A549 (cell line): ENCODE measurements at regions not wholly inside any gene's neighbourhood (a gene's known extent, or its start where the extent isn't known, plus 50 kb on each side); places are given as distances from the start of the nearest gene placed in this dataset.
A peak's percentile ranks its signal among the peaks of the same experiment; 100 is the strongest.

ENCODE experiments used
- ATAC-seq, 2 experiments: fragments of 200-7000 bp in 1 of 2; fragments of >200 bp in 1 of 2; cut with Nextera tagmentation in 1 of 2; cut with Tn5 transposase in 1 of 2; 3 replicates each; pipeline versions ENCODE4 v1.8.0 to v1.9.1; 2018 to 2020; ENCODE audit warnings: mild to moderate bottlenecking in 1 of 2, moderate library complexity in 1 of 2
- CTCF ChIA-PET: fragments of 300-600 bp; sonication (Branson Sonifier 250); formaldehyde crosslinking; extraction: SDS; loops from one replicate; lab custom pipeline; 2021; ENCODE audit warnings: antibody characterized with exemption, inconsistent platforms; lab: Yijun Ruan, JAX
- POLR2A ChIA-PET: fragments of 350-600 bp; formaldehyde crosslinking; extraction: SDS; loops from one replicate; lab custom pipeline; 2021; ENCODE audit warnings: antibody characterized with exemption, inconsistent platforms; lab: Yijun Ruan, JAX
- DNase-seq, 2 experiments: peaks; one replicate each; pipeline versions ENCODE4 v3.0.0 to v3.0.0-alpha.2; 2011 to 2016; ENCODE audit warnings: low read depth in 1 of 2, low spot score in 1 of 2
- FAIRE-seq: peaks from 2 replicates; lab custom pipeline; 2011; peaks lifted over from hg19 to GRCh38; lab: Jason Lieb, UNC
- H3K27ac ChIP-seq, 2 experiments: fragments of >200 bp; sonication (Bioruptor Twin); formaldehyde crosslinking; 3 replicates each; pipeline ENCODE4 v1.5.1; 2016 to 2017
- H3K4me1 ChIP-seq: fragments of >200 bp; sonication (Bioruptor Twin); formaldehyde crosslinking; 3 replicates; pipeline ENCODE4 v1.6.1; 2016
- H3K4me2 ChIP-seq: fragments of >200 bp; sonication (Bioruptor Twin); formaldehyde crosslinking; 3 replicates; pipeline ENCODE4 v1.6.1; 2016
- H3K4me3 ChIP-seq: fragments of >200 bp; sonication (Bioruptor Twin); formaldehyde crosslinking; 3 replicates; pipeline ENCODE4 v1.5.1; 2016
- H3K9me3 ChIP-seq: fragments of >200 bp; sonication (Bioruptor Twin); formaldehyde crosslinking; 3 replicates; pipeline ENCODE4 v1.6.1; 2016
- BHLHE40 ChIP-seq: IDR thresholded peaks from 2 replicates; pipeline ENCODE4 v1.6.1; 2012; ENCODE audit warnings: low read depth, low read length, inconsistent platforms
- CBX2 ChIP-seq: fragments of 200-600 bp; sonication (generic); IDR thresholded peaks from 2 replicates; pipeline ENCODE4 v1.6.1; 2016; ENCODE audit warnings: low read depth, mild to moderate bottlenecking, borderline replicate concordance
- CEBPB ChIP-seq, 2 experiments: fragments of >200 bp in 1 of 2; sonication (Bioruptor Twin) in 1 of 2; formaldehyde crosslinking in 1 of 2; IDR thresholded peaks; 2 replicates each; pipeline ENCODE4 v1.6.1; 2012 to 2016
- EHF ChIP-seq: fragments of 250-450 bp; sonication (Bioruptor Pico); IDR thresholded peaks from 2 replicates; pipeline ENCODE4 v1.5.0; 2020; ENCODE audit warnings: mild to moderate bottlenecking
- EHMT2 ChIP-seq: fragments of 200-600 bp; sonication (generic); IDR thresholded peaks from 2 replicates; pipeline ENCODE4 v1.6.1; 2016; ENCODE audit warnings: antibody characterized with exemption, low read depth, mild to moderate bottlenecking, moderate library complexity
- ESRRA ChIP-seq: fragments of 150-350 bp; IDR thresholded peaks from 2 replicates; pipeline ENCODE4 v1.6.1; 2014; ENCODE audit warnings: mild to moderate bottlenecking, low read length, borderline replicate concordance
- FOSB ChIP-seq: fragments of 250-450 bp; sonication (Bioruptor Pico); IDR thresholded peaks from 2 replicates; pipeline ENCODE4 v1.5.0; 2020; ENCODE audit warnings: mild to moderate bottlenecking, moderate library complexity
- FOXS1 ChIP-seq: fragments of 250-450 bp; sonication (Bioruptor Pico); IDR thresholded peaks from 2 replicates; pipeline ENCODE4 v1.5.0; 2020; ENCODE audit warnings: mild to moderate bottlenecking, moderate library complexity
- GATA3 ChIP-seq: IDR thresholded peaks from 2 replicates; pipeline ENCODE4 v1.6.1; 2012; ENCODE audit warnings: borderline replicate concordance
- HDAC2 ChIP-seq: fragments of 200-600 bp; sonication (generic); IDR thresholded peaks from 2 replicates; pipeline ENCODE4 v1.6.1; 2016
- HEYL ChIP-seq: fragments of 250-450 bp; sonication (Bioruptor Pico); IDR thresholded peaks from 2 replicates; pipeline ENCODE4 v1.8.0; 2021; ENCODE audit warnings: mild to moderate bottlenecking, moderate library complexity
- HMGXB4 ChIP-seq: fragments of 250-450 bp; sonication (Bioruptor Pico); IDR thresholded peaks from 2 replicates; pipeline ENCODE4 v1.5.0; 2021; ENCODE audit warnings: mild to moderate bottlenecking, moderate library complexity, borderline replicate concordance
- HOXA7 ChIP-seq: fragments of 250-450 bp; sonication (Bioruptor Pico); IDR thresholded peaks from 2 replicates; pipeline ENCODE4 v1.5.0; 2020; ENCODE audit warnings: mild to moderate bottlenecking, moderate library complexity
- HOXB13 ChIP-seq: fragments of 250-450 bp; sonication (Bioruptor Pico); IDR thresholded peaks from 2 replicates; pipeline ENCODE4 v1.5.0; 2020; ENCODE audit warnings: low read depth, mild to moderate bottlenecking, moderate library complexity
- HOXB5 ChIP-seq: fragments of 250-450 bp; sonication (Bioruptor Pico); IDR thresholded peaks from 2 replicates; pipeline ENCODE4 v1.5.0; 2020; ENCODE audit warnings: mild to moderate bottlenecking, moderate library complexity
- JUN ChIP-seq, 2 experiments: fragments of >200 bp; sonication (Bioruptor Twin); formaldehyde crosslinking; IDR thresholded peaks; 2 replicates in 1 of 2; 3 replicates in 1 of 2; pipeline ENCODE4 v1.6.1; 2016 to 2017
- KDM1A ChIP-seq: fragments of 200-600 bp; sonication (generic); IDR thresholded peaks from 2 replicates; pipeline ENCODE4 v1.6.1; 2016; ENCODE audit warnings: low read depth, mild to moderate bottlenecking
- KDM5A ChIP-seq: fragments of 200-600 bp; sonication (generic); IDR thresholded peaks from 2 replicates; pipeline ENCODE4 v1.6.1; 2016; ENCODE audit warnings: antibody characterized with exemption, mild to moderate bottlenecking
- NFE2L2 ChIP-seq: fragments of 150-350 bp; conservative IDR thresholded peaks from 2 replicates; pipeline ENCODE4 v1.6.1; 2014; ENCODE audit warnings: low read length
- NPAS2 ChIP-seq: fragments of 250-450 bp; sonication (Bioruptor Pico); IDR thresholded peaks from 2 replicates; pipeline ENCODE4 v1.8.0; 2022; ENCODE audit warnings: mild to moderate bottlenecking, moderate library complexity, borderline replicate concordance
- NR3C1 ChIP-seq: fragments of >200 bp; sonication (Bioruptor Twin); formaldehyde crosslinking; IDR thresholded peaks from 3 replicates; pipeline ENCODE4 v1.6.1; 2017
- POLR2A ChIP-seq: IDR thresholded peaks from 2 replicates; pipeline ENCODE4 v1.6.1; 2012; ENCODE audit warnings: mild to moderate bottlenecking, low read length
- RAD21 ChIP-seq, 2 experiments: fragments of >200 bp in 1 of 2; sonication (Bioruptor Twin) in 1 of 2; formaldehyde crosslinking in 1 of 2; IDR thresholded peaks in 1 of 2; conservative IDR thresholded peaks in 1 of 2; 2 replicates in 1 of 2; 3 replicates in 1 of 2; pipeline ENCODE4 v1.6.1; 2012 to 2018; ENCODE audit warnings: inconsistent platforms in 1 of 2
- RARB ChIP-seq: fragments of 250-450 bp; sonication (Bioruptor Pico); IDR thresholded peaks from 2 replicates; pipeline ENCODE4 v1.8.0; 2021; ENCODE audit warnings: mild to moderate bottlenecking, moderate library complexity
- RCOR1 ChIP-seq: fragments of 150-350 bp; IDR thresholded peaks from 2 replicates; pipeline ENCODE4 v1.6.1; 2014; ENCODE audit warnings: antibody characterized with exemption, low read length, low read depth
- RNF2 ChIP-seq: fragments of 200-600 bp; sonication (generic); IDR thresholded peaks from 2 replicates; pipeline ENCODE4 v1.6.1; 2016; ENCODE audit warnings: low read depth, mild to moderate bottlenecking, antibody characterized with exemption, moderate library complexity, borderline replicate concordance
- SMC3 ChIP-seq: fragments of >200 bp; sonication (Bioruptor Twin); formaldehyde crosslinking; IDR thresholded peaks from 3 replicates; pipeline ENCODE4 v1.6.1; 2018; ENCODE audit warnings: inconsistent platforms
- SREBF2 ChIP-seq: fragments of 450-650 bp; IDR thresholded peaks from 2 replicates; pipeline ENCODE4 v1.6.1; 2014; ENCODE audit warnings: mild to moderate bottlenecking, moderate library complexity
- TFCP2L1 ChIP-seq: fragments of 250-450 bp; sonication (Bioruptor Pico); IDR thresholded peaks from 2 replicates; pipeline ENCODE4 v1.5.0; 2021; ENCODE audit warnings: mild to moderate bottlenecking
- ZC3H11A ChIP-seq: fragments of 450-650 bp; IDR thresholded peaks from 2 replicates; pipeline ENCODE4 v1.6.1; 2014; ENCODE audit warnings: antibody characterized with exemption, mild to moderate bottlenecking
- ZNF302 ChIP-seq: fragments of 250-450 bp; sonication (Bioruptor Pico); IDR thresholded peaks from 2 replicates; pipeline ENCODE4 v1.9.0; 2021; ENCODE audit warnings: inconsistent platforms, mild to moderate bottlenecking, moderate library complexity
- WGBS: methylation state at CpG from one replicate; pipeline ENCODE4 v1.1.6; 2017; ENCODE audit errors: missing lambda C conversion rate; 5-methylcytosine and 5-hydroxymethylcytosine counted together

GRCh38 chr16:85320677-85321385, 208.6 kb upstream of the CIBAR2 start:
- DNase-seq: no peak
- ChIA-PET POLR2A (no interaction called here), CTCF (interaction anchor here (0.7 to 1.6 kb wide), 8 partner anchors 10 to 295 kb away, joined by 3 to 6 read pairs (median 4); no protein-coding TSS in a partner anchor)
- TF ChIP-seq RCOR1 (no peak), SMC3 (no peak), ZNF302 (CRISPR knock-in tag) (no peak), FOSB (no peak), NR3C1 (no peak), EHF (CRISPR knock-in tag) (no peak)
- 95% methylated on average over 11 of the region's 11 CpGs for WGBS
- ATAC-seq: no peak
- Histone ChIP-seq H3K4me3 (no peak overlapping the region), H3K4me2 (no peak overlapping the region), H3K27ac (no peak overlapping the region), H3K9me3 (no peaks in the 10 kb centered on the region), H3K4me1 (peaks cover 11% of the 10 kb centered on the region)
- no peak for FAIRE-seq

DNA sequence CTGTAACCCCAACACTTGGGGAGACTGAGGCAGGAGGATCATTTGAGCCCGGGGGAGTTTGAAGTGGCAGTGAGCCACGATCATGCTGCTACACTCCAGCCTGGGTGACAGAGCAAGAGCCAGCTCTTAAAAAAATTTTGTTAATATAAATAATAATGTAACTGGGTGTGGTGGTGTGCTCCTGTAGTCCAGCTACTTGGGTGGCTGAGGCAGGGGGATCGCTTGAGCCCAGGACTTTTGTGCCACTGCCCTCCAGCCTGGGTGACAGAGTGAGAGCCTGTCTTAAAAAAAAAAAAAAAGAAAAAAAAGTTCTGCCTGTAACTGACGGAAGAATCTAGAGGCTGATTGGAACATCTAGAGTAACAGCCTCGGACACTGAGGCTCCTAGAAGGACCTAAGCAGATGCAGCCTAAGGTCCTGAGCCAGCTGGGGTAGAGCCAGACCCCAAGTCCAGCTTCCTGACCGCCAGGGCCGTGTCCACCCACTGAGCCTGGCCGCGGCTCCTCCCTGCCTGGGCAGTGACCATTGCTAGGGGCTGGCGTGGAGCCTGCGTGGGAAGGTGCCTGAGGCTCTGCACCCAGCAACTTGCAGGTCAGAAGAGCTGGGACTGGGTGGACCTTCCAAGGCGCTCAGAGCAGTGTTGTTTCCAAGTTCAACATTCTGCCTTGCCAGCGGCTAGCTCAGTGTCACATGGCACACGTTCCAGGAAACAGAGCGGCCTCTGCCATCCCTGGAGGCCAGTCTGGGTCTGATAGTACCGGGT, 209.4 kb upstream of the CIBAR2 start:
- Histone ChIP-seq H3K4me3 (no peak overlapping the region), H3K4me1 (peaks cover 11% of the 10 kb centered on the region), H3K4me2 (peak overlapping the region; percentile 40), H3K27ac (peak overlapping the region; percentile 13 to 65; a peak in 3 of 6 replicates), H3K9me3 (no peaks in the 10 kb centered on the region)
- FAIRE-seq (no peak), DNase-seq (no peak), ATAC-seq (peak in 1 of 2 experiments; percentile 69; a peak in 3 of 6 replicates)
- ChIA-PET CTCF (interaction anchor here (0.7 to 1.7 kb wide), 7 partner anchors 9 to 294 kb away, joined by 3 to 6 read pairs (median 3); no protein-coding TSS in a partner anchor), POLR2A (no interaction called here)
- 72% methylated on average over 9 of the region's 16 CpGs for WGBS
- TF ChIP-seq ESRRA (no peak), BHLHE40 (no peak), FOXS1 (CRISPR knock-in tag) (no peak), KDM1A (no peak), RAD21 (conservative IDR thresholded peaks at IDR 0.05 in 1 of 2, IDR thresholded peaks at IDR 0.05 in 1 of 2) (no peak), ZC3H11A (no peak), RARB (no peak), NPAS2 (no peak), GATA3 (no peak), EHMT2 (no peak), POLR2A (no peak), HOXA7 (CRISPR knock-in tag) (no peak), HMGXB4 (CRISPR knock-in tag) (no peak)

- H3K4me1 ChIP-seq: peaks cover 11% of the 10 kb centered on the region
- ATAC-seq (no peak), DNase-seq (no peak), FAIRE-seq (no peak)
- ChIA-PET CTCF (interaction anchor here (0.7 to 1.5 kb wide), 6 partner anchors 9 to 287 kb away, joined by 3 to 7 read pairs (median 4); no protein-coding TSS in a partner anchor), POLR2A (no interaction called here)
- WGBS: 93% methylated on average over 13 of the region's 14 CpGs
- H3K4me2 ChIP-seq: no peak overlapping the region
- no peak overlapping the region for H3K4me3 ChIP-seq
- H3K27ac ChIP-seq: no peak overlapping the region
- no peaks in the 10 kb centered on the region for H3K9me3 ChIP-seq
- TF ChIP-seq JUN (IDR thresholded peaks at IDR 0.05) (no peak), EHMT2 (no peak), HMGXB4 (CRISPR knock-in tag) (no peak), TFCP2L1 (CRISPR knock-in tag) (no peak), NFE2L2 (no peak), NR3C1 (no peak), GATA3 (no peak), HOXB5 (CRISPR knock-in tag) (no peak), HEYL (CRISPR knock-in tag) (no peak), KDM5A (no peak), POLR2A (no peak), CBX2 (no peak), CEBPB (IDR thresholded peaks at IDR 0.05) (no peak), SREBF2 (no peak), HDAC2 (no peak), RNF2 (no peak), HOXB13 (CRISPR knock-in tag) (no peak), RAD21 (conservative IDR thresholded peaks at IDR 0.05 in 1 of 2, IDR thresholded peaks at IDR 0.05 in 1 of 2) (no peak)
Observed at GRCh38 chr16:85323230-85323960, 211.1 kb upstream of the CIBAR2 start.
